ENCODE measurements at regions not wholly inside any gene's neighbourhood (a gene's known extent, or its start where the extent isn't known, plus 50 kb on each side); places are given as distances from the start of the nearest gene placed in this dataset.

DNA sequence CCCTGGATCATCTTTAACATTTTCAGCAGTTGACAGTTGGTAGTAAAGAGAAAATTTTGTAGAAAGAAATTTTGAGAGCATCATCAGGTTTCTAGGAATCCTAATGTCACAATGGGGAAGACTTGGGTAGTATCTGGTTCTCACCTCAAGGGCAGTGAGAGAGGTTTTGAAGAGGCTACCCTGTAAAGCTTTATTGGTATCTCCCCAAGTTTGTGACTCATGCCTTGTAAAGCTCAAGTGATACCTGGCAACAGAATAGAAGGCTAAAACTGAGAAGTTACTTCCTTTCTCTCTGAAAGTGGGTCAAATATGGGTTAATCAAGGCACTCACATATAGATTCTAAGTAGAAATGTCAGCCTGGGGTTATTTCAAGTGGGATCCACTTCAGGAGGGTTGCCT lies 196.4 kb downstream of the SUCNR1 start:
- TF ChIP-seq RFX5 (IDR thresholded peaks at IDR 0.05; ENCODE audit: low read length) (no peak), CTCF (IDR thresholded peaks at IDR 0.05) (no peak), POLR2AphosphoS5 (IDR thresholded peaks at IDR 0.05; ENCODE audit: low read depth, low read length) (no peak), CHD2 (IDR thresholded peaks at IDR 0.05; ENCODE audit: low read length, partially characterized antibody) (no peak), RAD21 (IDR thresholded peaks at IDR 0.05; ENCODE audit: low read length) (no peak), GABPA (IDR thresholded peaks at IDR 0.05; ENCODE audit: low read depth) (no peak), EP300 (IDR thresholded peaks at IDR 0.05; ENCODE audit: borderline replicate concordance in 1 of 2, low read depth in 1 of 2, low read length in 1 of 2) (no peak), JUND (IDR thresholded peaks at IDR 0.05) (no peak), USF2 (IDR thresholded peaks at IDR 0.05; ENCODE audit: borderline replicate concordance, low read depth, low read length) (no peak)
- TF ChIP-seq, protein P1, sequence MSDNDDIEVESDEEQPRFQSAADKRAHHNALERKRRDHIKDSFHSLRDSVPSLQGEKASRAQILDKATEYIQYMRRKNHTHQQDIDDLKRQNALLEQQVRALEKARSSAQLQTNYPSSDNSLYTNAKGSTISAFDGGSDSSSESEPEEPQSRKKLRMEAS (IDR thresholded peaks at IDR 0.05; ENCODE audit: low read depth), result no peak
- TF ChIP-seq, protein P2, sequence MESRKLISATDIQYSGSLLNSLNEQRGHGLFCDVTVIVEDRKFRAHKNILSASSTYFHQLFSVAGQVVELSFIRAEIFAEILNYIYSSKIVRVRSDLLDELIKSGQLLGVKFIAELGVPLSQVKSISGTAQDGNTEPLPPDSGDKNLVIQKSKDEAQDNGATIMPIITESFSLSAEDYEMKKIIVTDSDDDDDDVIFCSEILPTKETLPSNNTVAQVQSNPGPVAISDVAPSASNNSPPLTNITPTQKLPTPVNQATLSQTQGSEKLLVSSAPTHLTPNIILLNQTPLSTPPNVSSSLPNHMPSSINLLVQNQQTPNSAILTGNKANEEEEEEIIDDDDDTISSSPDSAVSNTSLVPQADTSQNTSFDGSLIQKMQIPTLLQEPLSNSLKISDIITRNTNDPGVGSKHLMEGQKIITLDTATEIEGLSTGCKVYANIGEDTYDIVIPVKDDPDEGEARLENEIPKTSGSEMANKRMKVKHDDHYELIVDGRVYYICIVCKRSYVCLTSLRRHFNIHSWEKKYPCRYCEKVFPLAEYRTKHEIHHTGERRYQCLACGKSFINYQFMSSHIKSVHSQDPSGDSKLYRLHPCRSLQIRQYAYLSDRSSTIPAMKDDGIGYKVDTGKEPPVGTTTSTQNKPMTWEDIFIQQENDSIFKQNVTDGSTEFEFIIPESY (IDR thresholded peaks at IDR 0.05; ENCODE audit: borderline replicate concordance, low read depth), result no peak
